Keratinocyte (primary cell): ENCODE measurements at regions not wholly inside any gene's neighbourhood (a gene's known extent, or its start where the extent isn't known, plus 50 kb on each side); places are given as distances from the start of the nearest gene placed in this dataset.

Experiments
- DNase-seq: peaks from one replicate; pipeline ENCODE4 v3.0.0-alpha.2; 2011; ENCODE audit warnings: low read depth, missing footprints, low spot score
- FAIRE-seq: peaks from 2 replicates; lab custom pipeline; 2011; peaks lifted over from hg19 to GRCh38; lab: Jason Lieb, UNC
- H2AFZ ChIP-seq: 2 replicates; pipeline ENCODE4 v1.6.0; 2012; ENCODE audit warnings: low read length, control low read depth, inconsistent platforms; ENCODE audit not compliant: control insufficient read depth
- H3K27ac ChIP-seq: 2 replicates; pipeline ENCODE4 v1.5.1; 2011; ENCODE audit warnings: low read length; ENCODE audit not compliant: control insufficient read depth, insufficient read depth
- H3K27me3 ChIP-seq: 3 replicates; pipeline ENCODE4 v1.6.0; 2011; ENCODE audit warnings: low read length; ENCODE audit not compliant: control insufficient read depth, insufficient read depth; ENCODE audit errors: extremely low read depth
- H3K36me3 ChIP-seq, 2 experiments: 2 replicates in 1 of 2; 3 replicates in 1 of 2; pipeline ENCODE4 v1.5.1; 2011; ENCODE audit warnings: low read length in 2 of 2, mild to moderate bottlenecking in 1 of 2; ENCODE audit not compliant: control insufficient read depth in 2 of 2, insufficient read depth in 2 of 2; ENCODE audit errors: extremely low read depth in 1 of 2
- H3K4me1 ChIP-seq: 3 replicates; pipeline ENCODE4 v1.5.1; 2011; ENCODE audit warnings: low read length; ENCODE audit not compliant: control insufficient read depth, insufficient read depth; ENCODE audit errors: extremely low read depth
- H3K4me2 ChIP-seq: 3 replicates; pipeline ENCODE4 v1.6.0; 2011; ENCODE audit warnings: low read depth, low read length; ENCODE audit not compliant: control insufficient read depth, insufficient read depth; ENCODE audit errors: extremely low read depth
- H3K4me3 ChIP-seq, 3 experiments: fragments of 200-600 bp in 1 of 3; sonication (generic) in 1 of 3; 2 replicates in 2 of 3; 3 replicates in 1 of 3; pipeline ENCODE4 v1.5.1; 2011 to 2016; ENCODE audit warnings: low read length in 3 of 3, mild to moderate bottlenecking in 3 of 3, control low read depth in 2 of 3, inconsistent platforms in 1 of 3, low read depth in 1 of 3, mixed read lengths in 1 of 3, mixed run types in 1 of 3, moderate library complexity in 1 of 3; ENCODE audit not compliant: control insufficient read depth in 2 of 3, insufficient read depth in 2 of 3; ENCODE audit errors: extremely low read depth in 1 of 3
- H3K79me2 ChIP-seq: 2 replicates; pipeline ENCODE4 v1.6.0; 2012; ENCODE audit warnings: low read length; ENCODE audit not compliant: control insufficient read depth, insufficient read depth
- H3K9ac ChIP-seq: 3 replicates; pipeline ENCODE4 v1.6.0; 2011; ENCODE audit warnings: low read length; ENCODE audit not compliant: control insufficient read depth, insufficient read depth; ENCODE audit errors: extremely low read depth
- H3K9me1 ChIP-seq: 3 replicates; pipeline ENCODE4 v1.6.0; 2011; ENCODE audit warnings: low read length; ENCODE audit not compliant: control insufficient read depth, insufficient read depth; ENCODE audit errors: extremely low read depth
- H3K9me3 ChIP-seq: 2 replicates; pipeline ENCODE4 v1.5.1; 2012; ENCODE audit warnings: low read depth, low read length; ENCODE audit not compliant: control insufficient read depth
- H4K20me1 ChIP-seq: 3 replicates; pipeline ENCODE4 v1.6.0; 2011; ENCODE audit warnings: low read length; ENCODE audit not compliant: control insufficient read depth, insufficient read depth; ENCODE audit errors: extremely low read depth
- EZH2 ChIP-seq: IDR thresholded peaks from one replicate; pipeline ENCODE4 v1.6.1; 2012; ENCODE audit warnings: inconsistent platforms, mild to moderate bottlenecking, low read length, moderate library complexity
- dilution Hi-C: fragments of 300-500 bp; cut with MboI; formaldehyde crosslinking; loops from one replicate; pipeline ENCODE4 v1.7.0; 2020; ENCODE audit warnings: low sequenced_read_pairs; ENCODE audit not compliant: extremely low pct_ligation_motif_present
- TF ChIP-seq, protein P1 (sequence below), 3 experiments: IDR thresholded peaks in 1 of 3; conservative IDR thresholded peaks in 1 of 3; optimal IDR thresholded peaks in 1 of 3; 2 replicates in 2 of 3; 3 replicates in 1 of 3; pipeline versions ENCODE3 to v1.5.1; 2011; ENCODE audit warnings: low read length in 3 of 3, mild to moderate bottlenecking in 3 of 3, moderate library complexity in 2 of 3, control low read depth in 1 of 3, inconsistent platforms in 1 of 3; ENCODE audit not compliant: insufficient read depth in 2 of 3; ENCODE audit errors: extremely low read depth in 1 of 3

DNA sequence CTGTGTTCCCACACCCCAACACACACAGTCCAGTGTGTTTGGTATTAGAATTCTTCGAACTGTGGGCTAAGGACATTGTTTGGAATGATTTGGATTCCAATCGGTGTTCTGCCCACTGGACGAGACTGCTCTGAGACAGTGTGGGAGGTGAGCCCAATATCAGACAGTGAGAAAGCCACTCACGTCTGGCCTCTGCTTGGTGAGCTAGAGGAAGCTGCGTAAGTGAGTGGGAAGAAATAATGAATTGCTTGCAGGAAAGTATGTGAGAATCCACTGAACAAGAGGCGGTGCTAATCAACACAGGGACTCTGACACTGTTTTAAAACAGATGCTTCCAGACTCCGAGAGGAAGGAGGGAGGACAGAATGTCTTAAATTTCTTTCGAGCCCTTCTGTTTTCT lies 675.0 kb upstream of the ANKRD30A start:
- no peaks in the 10 kb centered on the region for H3K9me3 ChIP-seq
- no peak overlapping the region for H3K4me3 ChIP-seq
- DNase-seq (no peak), FAIRE-seq (no peak)
- H4K20me1 ChIP-seq = no peaks in the 10 kb centered on the region
- H2AFZ ChIP-seq = no peak overlapping the region
- H3K27ac ChIP-seq = no peak overlapping the region
- no peaks in the 10 kb centered on the region for H3K36me3 ChIP-seq
- no peaks in the 10 kb centered on the region for H3K27me3 ChIP-seq
- no peak for TF ChIP-seq EZH2
- TF ChIP-seq, protein P1, sequence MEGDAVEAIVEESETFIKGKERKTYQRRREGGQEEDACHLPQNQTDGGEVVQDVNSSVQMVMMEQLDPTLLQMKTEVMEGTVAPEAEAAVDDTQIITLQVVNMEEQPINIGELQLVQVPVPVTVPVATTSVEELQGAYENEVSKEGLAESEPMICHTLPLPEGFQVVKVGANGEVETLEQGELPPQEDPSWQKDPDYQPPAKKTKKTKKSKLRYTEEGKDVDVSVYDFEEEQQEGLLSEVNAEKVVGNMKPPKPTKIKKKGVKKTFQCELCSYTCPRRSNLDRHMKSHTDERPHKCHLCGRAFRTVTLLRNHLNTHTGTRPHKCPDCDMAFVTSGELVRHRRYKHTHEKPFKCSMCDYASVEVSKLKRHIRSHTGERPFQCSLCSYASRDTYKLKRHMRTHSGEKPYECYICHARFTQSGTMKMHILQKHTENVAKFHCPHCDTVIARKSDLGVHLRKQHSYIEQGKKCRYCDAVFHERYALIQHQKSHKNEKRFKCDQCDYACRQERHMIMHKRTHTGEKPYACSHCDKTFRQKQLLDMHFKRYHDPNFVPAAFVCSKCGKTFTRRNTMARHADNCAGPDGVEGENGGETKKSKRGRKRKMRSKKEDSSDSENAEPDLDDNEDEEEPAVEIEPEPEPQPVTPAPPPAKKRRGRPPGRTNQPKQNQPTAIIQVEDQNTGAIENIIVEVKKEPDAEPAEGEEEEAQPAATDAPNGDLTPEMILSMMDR (optimal IDR thresholded peaks at IDR 0.05 in 1 of 3, IDR thresholded peaks at IDR 0.05 in 1 of 3, conservative IDR thresholded peaks at IDR 0.05 in 1 of 3; ENCODE audit: extremely low read depth in 1 of 3, insufficient read depth in 2 of 3, low read length in 3 of 3) = no peak
- no peaks in the 10 kb centered on the region for H3K9me1 ChIP-seq
- H3K4me1 ChIP-seq = peaks cover 28% of the 10 kb centered on the region
- no peaks in the 10 kb centered on the region for H3K79me2 ChIP-seq
- dilution Hi-C loops = no loop called here
- no peak overlapping the region for H3K4me2 ChIP-seq
- no peak overlapping the region for H3K9ac ChIP-seq

DNA sequence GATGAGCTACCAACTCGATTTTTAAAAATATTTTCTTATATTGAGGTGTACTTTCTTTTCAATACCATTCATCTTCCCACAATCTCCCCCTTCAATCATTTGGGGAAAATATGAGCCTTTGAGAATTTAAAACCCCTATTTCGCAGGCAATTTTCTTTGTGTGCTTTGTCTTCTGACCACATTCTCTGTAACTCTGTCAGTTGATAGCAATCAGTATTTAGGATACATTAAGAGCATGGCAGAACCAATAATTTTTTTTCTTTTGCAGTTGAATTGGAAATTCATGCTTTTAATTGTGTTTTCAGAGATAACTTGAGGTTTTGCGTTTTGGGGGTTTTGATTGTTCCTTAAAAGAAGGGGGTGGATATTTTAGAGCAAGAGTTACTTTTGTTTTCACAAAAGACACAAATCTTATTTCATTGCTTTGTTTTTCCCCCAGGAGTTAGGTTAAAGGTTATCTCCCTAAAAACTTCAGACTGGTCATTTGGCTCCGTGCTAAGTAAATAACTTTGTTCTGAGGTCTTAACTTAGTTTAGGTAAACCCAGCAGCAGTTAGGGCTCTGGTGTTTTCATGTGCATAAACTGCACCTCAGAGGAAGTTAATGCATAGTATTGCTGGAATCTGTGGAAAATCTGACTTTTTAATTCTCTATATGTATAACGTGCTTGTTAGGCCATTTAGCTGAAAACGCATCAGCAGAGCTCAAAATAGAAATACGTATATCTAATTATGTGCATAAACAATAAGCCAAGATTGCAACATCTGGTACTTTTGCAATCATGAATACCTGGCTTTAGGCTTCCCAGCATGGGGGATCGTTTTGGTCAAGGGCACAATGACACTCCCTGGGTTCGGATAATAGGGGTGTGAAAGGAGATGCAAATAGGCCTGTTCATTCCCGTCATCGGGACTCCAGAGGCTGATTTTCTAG lies 676.4 kb upstream of the ANKRD30A start:
- no peaks in the 10 kb centered on the region for H3K27me3 ChIP-seq
- no peaks in the 10 kb centered on the region for H3K9me1 ChIP-seq
- peaks cover 23% of the 10 kb centered on the region for H3K4me1 ChIP-seq
- H3K9me3 ChIP-seq = no peaks in the 10 kb centered on the region
- no peaks in the 10 kb centered on the region for H3K79me2 ChIP-seq
- FAIRE-seq = no peak
- H4K20me1 ChIP-seq = no peaks in the 10 kb centered on the region
- peak overlapping the region; percentile 29 for H2AFZ ChIP-seq
- H3K4me2 ChIP-seq = no peak overlapping the region
- no peak for DNase-seq
- H3K9ac ChIP-seq = no peak overlapping the region
- H3K36me3 ChIP-seq = no peaks in the 10 kb centered on the region
- dilution Hi-C loops = no loop called here
- no peak overlapping the region for H3K27ac ChIP-seq
- no peak for TF ChIP-seq EZH2
- TF ChIP-seq, protein P1 (optimal IDR thresholded peaks at IDR 0.05 in 1 of 3, IDR thresholded peaks at IDR 0.05 in 1 of 3, conservative IDR thresholded peaks at IDR 0.05 in 1 of 3; ENCODE audit: extremely low read depth in 1 of 3, insufficient read depth in 2 of 3, low read length in 3 of 3) = no peak
- H3K4me3 ChIP-seq = no peak overlapping the region
